ENCODE measurements at regions not wholly inside any gene's neighbourhood (a gene's known extent, or its start where the extent isn't known, plus 50 kb on each side); places are given as distances from the start of the nearest gene placed in this dataset.

DNA sequence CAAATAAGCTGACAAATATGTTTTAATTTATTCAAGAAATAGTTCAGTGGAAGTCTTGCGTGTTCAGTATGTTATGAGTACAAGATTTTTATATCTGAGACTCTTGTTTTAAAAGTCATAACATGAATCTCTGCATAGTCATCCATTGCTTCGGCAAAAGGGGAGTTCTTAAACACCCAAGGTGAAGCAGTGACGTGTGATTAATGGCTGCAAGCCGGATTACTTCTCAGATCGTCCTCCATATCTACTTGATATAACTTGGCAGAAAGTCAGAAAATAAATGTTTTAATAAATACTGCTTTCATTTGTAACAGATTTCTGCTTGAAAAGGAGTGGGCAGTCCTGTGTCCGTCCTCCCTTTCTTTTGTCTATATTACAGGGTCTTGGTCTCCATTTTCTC, 64.6 kb upstream of the IL15 start:
- no peak for ATAC-seq
- H3K36me3 ChIP-seq = no peaks in the 10 kb centered on the region
- H3K27ac ChIP-seq = no peak overlapping the region
- H3K27me3 ChIP-seq = no peaks in the 10 kb centered on the region
- WGBS, 2 donors (ENCODE audit: low coverage in 1 of 2) = 70 to 72% methylated on average over 6 of the region's 6 CpGs
- TF ChIP-seq POLR2AphosphoS5 (IDR thresholded peaks at IDR 0.05) (no peak), POLR2A (IDR thresholded peaks at IDR 0.05) (no peak), EP300 (IDR thresholded peaks at IDR 0.05) (no peak)
- TF ChIP-seq, protein P1, sequence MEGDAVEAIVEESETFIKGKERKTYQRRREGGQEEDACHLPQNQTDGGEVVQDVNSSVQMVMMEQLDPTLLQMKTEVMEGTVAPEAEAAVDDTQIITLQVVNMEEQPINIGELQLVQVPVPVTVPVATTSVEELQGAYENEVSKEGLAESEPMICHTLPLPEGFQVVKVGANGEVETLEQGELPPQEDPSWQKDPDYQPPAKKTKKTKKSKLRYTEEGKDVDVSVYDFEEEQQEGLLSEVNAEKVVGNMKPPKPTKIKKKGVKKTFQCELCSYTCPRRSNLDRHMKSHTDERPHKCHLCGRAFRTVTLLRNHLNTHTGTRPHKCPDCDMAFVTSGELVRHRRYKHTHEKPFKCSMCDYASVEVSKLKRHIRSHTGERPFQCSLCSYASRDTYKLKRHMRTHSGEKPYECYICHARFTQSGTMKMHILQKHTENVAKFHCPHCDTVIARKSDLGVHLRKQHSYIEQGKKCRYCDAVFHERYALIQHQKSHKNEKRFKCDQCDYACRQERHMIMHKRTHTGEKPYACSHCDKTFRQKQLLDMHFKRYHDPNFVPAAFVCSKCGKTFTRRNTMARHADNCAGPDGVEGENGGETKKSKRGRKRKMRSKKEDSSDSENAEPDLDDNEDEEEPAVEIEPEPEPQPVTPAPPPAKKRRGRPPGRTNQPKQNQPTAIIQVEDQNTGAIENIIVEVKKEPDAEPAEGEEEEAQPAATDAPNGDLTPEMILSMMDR (IDR thresholded peaks at IDR 0.05) = no peak
- no peaks in the 10 kb centered on the region for H3K9me3 ChIP-seq
- H3K4me3 ChIP-seq = no peak overlapping the region
- H3K4me1 ChIP-seq = no peaks in the 10 kb centered on the region

DNA sequence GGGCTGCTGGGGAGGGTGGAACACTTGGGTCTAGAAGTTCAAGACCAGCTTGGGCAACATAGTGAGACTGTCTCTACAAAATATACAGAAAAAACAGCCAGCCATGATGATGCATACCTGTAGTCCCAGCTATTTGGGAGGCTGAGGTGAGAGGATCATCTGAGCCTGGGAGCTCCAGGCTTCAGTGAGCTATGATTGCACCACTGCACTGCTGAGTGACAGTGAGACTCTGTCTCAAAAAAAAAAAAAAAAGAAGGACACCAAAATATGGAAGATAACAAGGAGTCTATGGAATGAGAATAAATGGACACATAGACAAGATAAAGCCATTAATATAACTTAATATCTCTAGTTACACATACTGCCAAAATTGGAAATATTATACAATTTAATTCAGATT, 62.7 kb upstream of the IL15 start:
- H3K9me3 ChIP-seq = no peaks in the 10 kb centered on the region

DNA sequence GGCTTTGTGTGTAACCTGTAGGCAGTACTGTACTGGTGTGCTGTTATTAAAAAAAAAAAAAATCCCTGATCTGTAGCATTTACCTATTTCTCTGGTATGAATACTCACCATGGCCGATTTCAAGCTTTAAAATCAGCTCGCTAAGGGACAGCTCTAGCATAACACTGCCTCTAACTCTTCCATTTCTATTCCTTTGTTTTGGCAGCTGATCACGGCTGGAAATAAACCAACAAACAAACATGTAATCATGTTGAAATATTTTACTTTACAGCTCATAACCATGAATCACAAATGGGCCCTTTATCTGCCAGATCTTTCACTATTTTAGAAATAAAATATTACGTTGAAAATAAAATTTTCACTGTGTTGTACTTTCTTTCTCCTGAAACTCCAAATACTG, 60.5 kb upstream of the IL15 start:
- TF ChIP-seq POLR2AphosphoS5 (IDR thresholded peaks at IDR 0.05) (no peak), POLR2A (IDR thresholded peaks at IDR 0.05) (no peak), EP300 (IDR thresholded peaks at IDR 0.05) (no peak)
- TF ChIP-seq, protein P1 (IDR thresholded peaks at IDR 0.05) = no peak
- no peak overlapping the region for H3K4me3 ChIP-seq
- no peaks in the 10 kb centered on the region for H3K4me1 ChIP-seq
- 47 to 58% methylated on average over 4 of the region's 4 CpGs for WGBS, 2 donors (ENCODE audit: low coverage in 1 of 2)
- no peak for ATAC-seq
- H3K27ac ChIP-seq = no peak overlapping the region
- no peaks in the 10 kb centered on the region for H3K27me3 ChIP-seq
- no peaks in the 10 kb centered on the region for H3K36me3 ChIP-seq
- no peaks in the 10 kb centered on the region for H3K9me3 ChIP-seq

More for the DNA sequence above, 62.7 kb upstream of the IL15 start:
- no peak for ATAC-seq
- Histone ChIP-seq H3K4me3 (no peak overlapping the region), H3K36me3 (no peaks in the 10 kb centered on the region), H3K27me3 (no peaks in the 10 kb centered on the region), H3K27ac (no peak overlapping the region), H3K4me1 (no peaks in the 10 kb centered on the region)
- TF ChIP-seq POLR2A (IDR thresholded peaks at IDR 0.05) = no peak
- TF ChIP-seq POLR2AphosphoS5 (IDR thresholded peaks at IDR 0.05) = no peak
- TF ChIP-seq EP300 (IDR thresholded peaks at IDR 0.05) = no peak
- TF ChIP-seq, protein P1 (IDR thresholded peaks at IDR 0.05) = no peak

DNA sequence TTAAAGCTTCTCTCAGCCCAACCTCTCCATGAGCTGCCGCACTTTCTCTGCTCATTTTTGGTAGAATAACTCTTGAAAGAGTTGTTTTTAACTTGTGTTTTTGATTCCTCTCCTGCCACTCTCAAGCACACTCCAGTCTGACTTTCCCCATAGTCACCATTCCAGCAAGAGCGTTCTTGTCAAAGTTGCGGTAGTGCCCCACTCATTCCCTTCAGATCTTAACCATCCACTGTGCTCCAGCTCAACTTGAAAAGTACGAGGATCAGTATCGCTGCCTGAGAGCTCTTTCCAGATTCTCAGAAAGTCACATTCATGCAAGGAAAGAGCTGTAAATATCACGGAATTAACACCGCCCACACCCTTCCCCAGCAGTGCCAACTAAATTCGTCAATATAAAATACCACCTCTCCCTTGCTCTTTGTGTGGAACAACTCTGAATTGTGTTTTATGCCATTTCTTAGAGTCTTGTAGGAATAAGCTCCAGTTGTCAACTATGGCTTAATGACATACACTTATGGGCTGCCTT, 59.7 kb upstream of the IL15 start:
- no peak for ATAC-seq
- H3K4me3 ChIP-seq = no peak overlapping the region
- no peak overlapping the region for H3K27ac ChIP-seq
- no peaks in the 10 kb centered on the region for H3K36me3 ChIP-seq
- no peaks in the 10 kb centered on the region for H3K4me1 ChIP-seq
- no peaks in the 10 kb centered on the region for H3K27me3 ChIP-seq
- TF ChIP-seq EP300 (IDR thresholded peaks at IDR 0.05) = no peak
- TF ChIP-seq, protein P1 (IDR thresholded peaks at IDR 0.05) = no peak
- no peak for TF ChIP-seq POLR2AphosphoS5 (IDR thresholded peaks at IDR 0.05)
- TF ChIP-seq POLR2A (IDR thresholded peaks at IDR 0.05) = no peak
- no peaks in the 10 kb centered on the region for H3K9me3 ChIP-seq
- 86 to 97% methylated on average over 8 of the region's 8 CpGs for WGBS, 2 donors (ENCODE audit: low coverage in 1 of 2)

DNA sequence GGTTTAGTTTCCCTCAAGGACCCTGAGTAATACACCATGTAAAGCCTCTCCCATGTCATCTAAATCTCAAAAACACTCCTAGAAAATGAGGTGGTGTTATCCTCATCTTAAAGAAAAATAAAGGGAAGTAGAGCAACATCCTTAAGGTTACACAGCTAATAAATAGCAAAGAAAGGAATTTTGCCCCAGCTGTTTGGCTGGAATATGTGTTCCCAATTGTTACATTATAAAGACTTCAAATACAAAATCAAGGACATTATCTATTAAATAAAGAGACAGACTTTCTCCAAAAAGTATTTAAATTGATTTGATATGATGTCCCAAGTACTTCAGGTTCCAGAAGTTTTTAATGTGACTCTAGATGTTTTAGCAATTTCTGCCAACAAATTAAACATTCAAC, 57.9 kb upstream of the IL15 start:
- no peak overlapping the region for H3K4me3 ChIP-seq
- H3K4me1 ChIP-seq = no peaks in the 10 kb centered on the region
- TF ChIP-seq POLR2AphosphoS5 (IDR thresholded peaks at IDR 0.05) (no peak), EP300 (IDR thresholded peaks at IDR 0.05) (no peak), POLR2A (IDR thresholded peaks at IDR 0.05) (no peak)
- TF ChIP-seq, protein P1 (IDR thresholded peaks at IDR 0.05) = no peak
- H3K9me3 ChIP-seq = no peaks in the 10 kb centered on the region
- no peaks in the 10 kb centered on the region for H3K27me3 ChIP-seq
- H3K27ac ChIP-seq = no peak overlapping the region
- no peak for ATAC-seq
- H3K36me3 ChIP-seq = no peaks in the 10 kb centered on the region

Data from gastroesophageal sphincter (tissue), 4 donors.